GM19099 (cell line): ENCODE measurements at regions not wholly inside any gene's neighbourhood (a gene's known extent, or its start where the extent isn't known, plus 50 kb on each side); places are given as distances from the start of the nearest gene placed in this dataset.

ENCODE experiments used
- POLR2A ChIP-seq: IDR thresholded peaks from 3 replicates; pipeline ENCODE4 v1.6.1; 2011; ENCODE audit warnings: low read depth; ENCODE audit not compliant: insufficient read length; ENCODE audit errors: extremely low read depth

- TF ChIP-seq POLR2A: no peak
Measured at GRCh38 chr2:58631986-58632385, 390.9 kb upstream of the FANCL start.

- no peak for TF ChIP-seq POLR2A
Measured at GRCh38 chr2:58629545-58630119, 388.5 kb upstream of the FANCL start.

GRCh38 chr2:58620896-58621295, 379.8 kb upstream of the FANCL start:
- no peak for TF ChIP-seq POLR2A

GRCh38 chr2:58620093-58620492, 379.0 kb upstream of the FANCL start:
- TF ChIP-seq POLR2A: no peak

GRCh38 chr2:58616961-58617360, 375.8 kb upstream of the FANCL start:
- TF ChIP-seq POLR2A: no peak

- no peak for TF ChIP-seq POLR2A
Measured at GRCh38 chr2:58614219-58614618, 373.1 kb upstream of the FANCL start.

- no peak for TF ChIP-seq POLR2A
Measured at GRCh38 chr2:58612973-58613372, 371.8 kb upstream of the FANCL start.

GRCh38 chr2:58609326-58609725, 368.2 kb upstream of the FANCL start:
- TF ChIP-seq POLR2A: no peak

GRCh38 chr2:58608146-58608545, 367.0 kb upstream of the FANCL start:
- TF ChIP-seq POLR2A: no peak

- no peak for TF ChIP-seq POLR2A
Measured at GRCh38 chr2:58607448-58607847, 366.3 kb upstream of the FANCL start.

GRCh38 chr2:58606799-58607198, 365.7 kb upstream of the FANCL start:
- TF ChIP-seq POLR2A: no peak

- TF ChIP-seq POLR2A: no peak
Measured at GRCh38 chr2:58604096-58604495, 363.0 kb upstream of the FANCL start.

GRCh38 chr2:58601017-58601416, 359.9 kb upstream of the FANCL start:
- TF ChIP-seq POLR2A: no peak

- TF ChIP-seq POLR2A: no peak
Measured at GRCh38 chr2:58598171-58598570, 357.0 kb upstream of the FANCL start.

GRCh38 chr2:58595714-58596113, 354.6 kb upstream of the FANCL start:
- TF ChIP-seq POLR2A: no peak

- no peak for TF ChIP-seq POLR2A
Measured at GRCh38 chr2:58594762-58595161, 353.6 kb upstream of the FANCL start.

- no peak for TF ChIP-seq POLR2A
Measured at GRCh38 chr2:58594175-58594574, 353.1 kb upstream of the FANCL start.
